K562 (cell line): ENCODE measurements at regions not wholly inside any gene's neighbourhood (a gene's known extent, or its start where the extent isn't known, plus 50 kb on each side); places are given as distances from the start of the nearest gene placed in this dataset.

Source experiments
- ATAC-seq: fragments of 200-7000 bp; cut with Tn5 transposase; 3 replicates; pipeline ENCODE4 v1.9.1; 2020; ENCODE audit warnings: moderate library complexity
- BruUV-seq: library from RNA; stranded (reverse); fragments of 400-500 nt; replicated peaks from 2 replicates; lab custom pipeline; 2021; lab: Mats Ljungman, UMichigan
- CTCF ChIA-PET: fragments of 300-600 bp; formaldehyde crosslinking; extraction: SDS; loops from one replicate; lab custom pipeline; 2021; ENCODE audit warnings: low intra/inter-chr PET ratio; lab: Yijun Ruan, JAX
- POLR2A ChIA-PET: fragments of 300-600, 350-650 bp; sonication (Branson Sonifier 250); formaldehyde crosslinking; extraction: SDS; loops from one replicate; lab custom pipeline; 2021; ENCODE audit warnings: antibody characterized with exemption, inconsistent platforms; lab: Yijun Ruan, JAX
- DNase-seq, 4 experiments: peaks; one replicate each; pipeline versions ENCODE4 v3.0.0 to v3.0.0-alpha.2; 2011 to 2018; ENCODE audit warnings: low spot score in 3 of 4, mixed read lengths in 3 of 4; ENCODE audit errors: extremely low read depth in 1 of 4
- FAIRE-seq: peaks from 2 replicates; lab custom pipeline; 2011; peaks lifted over from hg19 to GRCh38; lab: Jason Lieb, UNC
- H2AFZ ChIP-seq: 2 replicates; pipeline ENCODE4 v1.6.0; 2011; ENCODE audit warnings: low read depth, low read length, control low read depth, inconsistent platforms
- H3K27ac ChIP-seq: fragments of 200-600 bp; 3 replicates; pipeline ENCODE4 v1.8.0; 2011; ENCODE audit warnings: low read depth, mild to moderate bottlenecking, control low read depth, inconsistent platforms, low read length, moderate library complexity, mixed read lengths; ENCODE audit errors: extremely low read depth
- H3K27me3 ChIP-seq, 2 experiments: fragments of 300-600 bp in 1 of 2; 2 replicates in 1 of 2; 3 replicates in 1 of 2; pipeline versions ENCODE4 v1.6.0 to v1.8.0; 2011; ENCODE audit warnings: inconsistent platforms in 2 of 2, low read length in 2 of 2, mild to moderate bottlenecking in 1 of 2, mixed read lengths in 1 of 2, moderate library complexity in 1 of 2; ENCODE audit not compliant: control insufficient read depth in 2 of 2, insufficient read depth in 2 of 2
- H3K36me3 ChIP-seq: fragments of 300-600 bp; 3 replicates; pipeline ENCODE4 v1.8.0; 2011; ENCODE audit warnings: mild to moderate bottlenecking, low read length, inconsistent platforms; ENCODE audit not compliant: control insufficient read depth, insufficient read depth
- H3K4me1 ChIP-seq, 2 experiments: fragments of 200-600 bp in 1 of 2; replicated peaks in 1 of 2; 2 replicates in 1 of 2; 3 replicates in 1 of 2; pipeline versions ENCODE4 v1.5.1 to v1.8.0; 2011; ENCODE audit warnings: inconsistent platforms in 2 of 2, low read length in 2 of 2, mild to moderate bottlenecking in 1 of 2, mixed read lengths in 1 of 2, moderate library complexity in 1 of 2; ENCODE audit not compliant: control insufficient read depth in 2 of 2, insufficient read depth in 2 of 2
- H3K4me2 ChIP-seq: 2 replicates; pipeline ENCODE4 v1.6.1; 2011; ENCODE audit warnings: low read length, control low read depth, inconsistent platforms, mixed read lengths; ENCODE audit not compliant: insufficient read depth
- H3K4me3 ChIP-seq: fragments of 200-600 bp; sonication (generic), shearing (Covaris generic); 2 replicates; pipeline ENCODE4 v1.5.1; 2016; ENCODE audit warnings: control low read depth, inconsistent platforms
- H3K79me2 ChIP-seq: fragments of 200-600 bp; 3 replicates; pipeline ENCODE4 v1.8.0; 2011; ENCODE audit warnings: low read length, inconsistent platforms; ENCODE audit not compliant: control insufficient read depth, insufficient read depth
- H3K9ac ChIP-seq, 2 experiments: 2 replicates each; pipeline versions ENCODE4 v1.6.0 to v1.6.1; 2011; ENCODE audit warnings: low read depth in 2 of 2, low read length in 2 of 2, control low read depth in 1 of 2, inconsistent platforms in 1 of 2, mild to moderate bottlenecking in 1 of 2, mixed read lengths in 1 of 2; ENCODE audit not compliant: insufficient read depth in 1 of 2
- H3K9me1 ChIP-seq: one replicate; pipeline ENCODE4 v1.6.0; 2011; ENCODE audit warnings: inconsistent platforms, mild to moderate bottlenecking, low read length, moderate library complexity; ENCODE audit not compliant: control insufficient read depth, insufficient read depth
- H3K9me3 ChIP-seq: replicated peaks from 2 replicates; pipeline ENCODE4 v1.5.1; 2011; ENCODE audit warnings: low read depth, low read length, inconsistent platforms; ENCODE audit not compliant: control insufficient read depth, insufficient read depth
- H4K20me1 ChIP-seq: replicated peaks from 2 replicates; pipeline ENCODE4 v1.6.1; 2011; ENCODE audit warnings: low read length, inconsistent platforms, mixed read lengths; ENCODE audit not compliant: control insufficient read depth, insufficient read depth
- CBX3 ChIP-seq, 2 experiments: IDR thresholded peaks; 1 replicate in 1 of 2; 2 replicates in 1 of 2; pipeline ENCODE4 v1.6.1; 2012; ENCODE audit warnings: inconsistent platforms in 2 of 2, low read length in 2 of 2, borderline replicate concordance in 1 of 2, control low read depth in 1 of 2
- MIER1 ChIP-seq: fragments of 450-650 bp; IDR thresholded peaks from 2 replicates; pipeline ENCODE4 v1.6.1; 2016; ENCODE audit warnings: antibody characterized with exemption, mild to moderate bottlenecking, low read depth
- PYGO2 ChIP-seq: fragments of 450-650 bp; IDR thresholded peaks from 2 replicates; pipeline ENCODE4 v1.6.1; 2016; ENCODE audit warnings: mild to moderate bottlenecking, missing genetic modification characterization, moderate library complexity, missing compliant biosample characterization
- THAP7 ChIP-seq: fragments of 250-450 bp; sonication (Bioruptor Pico); IDR thresholded peaks from 2 replicates; pipeline ENCODE4 v1.5.0; 2021
- ZBTB1 ChIP-seq: sonication (generic); formaldehyde crosslinking; IDR thresholded peaks from 2 replicates; pipeline ENCODE4 v1.8.1; 2023; ENCODE audit warnings: missing genetic modification reagents, low read depth, mild to moderate bottlenecking, borderline replicate concordance
- ZBTB34 ChIP-seq: fragments of 250-450 bp; sonication (Bioruptor Pico); IDR thresholded peaks from 2 replicates; pipeline ENCODE4 v1.8.0; 2021; ENCODE audit warnings: mild to moderate bottlenecking, moderate library complexity
- WGBS: fragments of 100-300 bp; shearing (Covaris generic); methylation state at CpG from one replicate; pipeline ENCODE4 v1.1.6; 2016; ENCODE audit warnings: low coverage, mixed read lengths; ENCODE audit not compliant: insufficient coverage; ENCODE audit errors: missing lambda C conversion rate; 5-methylcytosine and 5-hydroxymethylcytosine counted together
- in situ Hi-C: fragments of 300-500 bp; cut with MboI; formaldehyde crosslinking; loops from 4 replicates; pipeline ENCODE4 v1.15.0; 2018; ENCODE audit warnings: inconsistent platforms, mixed read lengths
- intact Hi-C: fragments of 100-400 bp; cut with micrococcal nuclease; formaldehyde crosslinking; loops from 2 replicates; pipeline ENCODE4 v1.14.2; 2022

GRCh38 chr9:1794547-1795270 is 220.4 kb upstream of the SMARCA2 start:
- in situ Hi-C loops (no loop called here), intact Hi-C loops (no loop called here)
- H3K27me3 ChIP-seq: no peaks in the 10 kb centered on the region
- no peak overlapping the region for H2AFZ ChIP-seq
- no peak for TF ChIP-seq ZBTB34 (CRISPR knock-in tag)
- TF ChIP-seq ZBTB1 (CRISPR knock-in tag): no peak
- TF ChIP-seq THAP7 (CRISPR knock-in tag): no peak
- TF ChIP-seq PYGO2: no peak
- no peak for TF ChIP-seq CBX3 (IDR thresholded peaks at IDR 0.05; ENCODE audit: borderline replicate concordance in 1 of 2, low read length in 2 of 2)
- TF ChIP-seq MIER1: no peak
- no peaks in the 10 kb centered on the region for H3K79me2 ChIP-seq
- ChIA-PET POLR2A (no interaction called here), CTCF (no interaction called here)
- WGBS: 2% methylated on average over 5 of the region's 5 CpGs
- no peaks in the 10 kb centered on the region for H3K9me1 ChIP-seq
- no peak overlapping the region for H3K9ac ChIP-seq
- no peaks in the 10 kb centered on the region for H3K36me3 ChIP-seq
- H4K20me1 ChIP-seq: no peaks in the 10 kb centered on the region
- H3K4me1 ChIP-seq: no peaks in the 10 kb centered on the region
- DNase-seq (no peak), FAIRE-seq (no peak), ATAC-seq (no peak)
- H3K4me3 ChIP-seq: no peak overlapping the region
- H3K27ac ChIP-seq: no peak overlapping the region
- no peaks in the 10 kb centered on the region for H3K9me3 ChIP-seq
- H3K4me2 ChIP-seq: no peak overlapping the region
- BruUV-seq: no TSS peak
